HT-29 (cell line): ENCODE measurements at regions not wholly inside any gene's neighbourhood (a gene's known extent, or its start where the extent isn't known, plus 50 kb on each side); places are given as distances from the start of the nearest gene placed in this dataset.

Experiments used
- DNase-seq: peaks from one replicate; pipeline ENCODE4 v3.0.0-alpha.2; 2015; ENCODE audit warnings: low spot score

DNA sequence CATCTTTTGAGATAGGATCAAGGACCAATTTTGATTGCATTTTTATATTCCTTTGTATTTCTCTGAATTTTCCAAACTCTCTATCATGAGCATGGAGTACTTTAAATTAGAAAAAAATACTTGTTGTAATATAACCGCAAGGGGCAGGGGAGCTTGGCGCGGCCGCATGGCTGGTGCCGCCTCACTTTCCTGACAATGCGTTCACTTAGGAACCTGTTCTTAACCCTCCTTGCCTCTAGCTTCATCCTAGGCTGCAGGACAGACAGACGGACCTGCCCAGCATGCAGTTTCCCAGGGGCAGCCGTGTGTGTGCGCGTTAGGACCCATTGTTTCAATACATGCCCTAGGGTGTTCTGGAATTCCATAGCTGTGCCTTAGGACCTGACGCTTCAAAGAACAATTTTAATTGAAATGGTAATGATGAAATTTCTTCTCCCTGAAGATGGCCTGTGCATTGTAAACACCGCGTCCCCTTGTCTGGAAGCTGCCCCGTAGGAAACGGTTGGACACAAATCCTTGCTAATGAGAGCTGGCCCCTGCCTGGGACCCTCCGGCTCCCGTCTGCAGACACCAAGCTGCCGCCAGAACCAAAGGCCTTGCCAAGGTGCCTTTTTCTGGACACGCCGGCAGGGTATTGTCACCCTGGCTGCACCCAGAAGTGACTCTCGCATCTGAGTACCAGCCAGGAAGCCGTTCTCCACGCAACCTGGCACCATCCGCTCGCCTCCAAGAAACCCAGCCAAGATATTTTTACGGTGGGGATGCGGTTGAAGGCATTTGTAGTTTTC lies 466.4 kb downstream of the NPHP4 start:
- DNase-seq, result no peak

DNA sequence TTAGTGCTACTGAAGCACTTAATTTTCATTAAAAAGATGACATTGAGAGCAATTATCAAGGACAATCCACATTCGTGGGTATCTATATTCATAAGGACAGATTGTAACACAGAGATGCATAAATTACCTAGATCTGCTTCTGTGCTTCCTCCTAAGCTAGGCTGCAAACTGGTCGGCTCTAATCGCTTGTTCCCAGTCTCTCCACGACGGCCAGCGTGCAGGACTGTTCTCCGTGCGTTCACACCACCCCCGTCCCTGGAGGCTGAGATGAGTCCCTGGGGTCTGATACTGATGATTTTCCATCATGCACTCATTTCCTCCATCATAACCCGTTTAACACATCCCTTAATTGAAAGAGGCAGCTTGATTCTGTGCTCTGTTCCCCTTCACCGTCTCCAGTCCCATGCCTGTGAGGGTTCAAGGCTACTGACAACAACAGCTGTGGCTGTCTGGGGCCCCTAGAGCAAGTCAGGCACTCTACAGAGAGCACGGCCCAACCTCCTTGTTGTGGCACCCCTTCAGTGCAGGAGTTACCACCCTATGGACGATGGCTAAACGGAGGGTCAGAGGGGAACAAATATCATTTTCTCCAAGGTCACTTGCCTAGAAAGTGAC lies 469.6 kb downstream of the NPHP4 start:
- DNase-seq, result no peak

DNA sequence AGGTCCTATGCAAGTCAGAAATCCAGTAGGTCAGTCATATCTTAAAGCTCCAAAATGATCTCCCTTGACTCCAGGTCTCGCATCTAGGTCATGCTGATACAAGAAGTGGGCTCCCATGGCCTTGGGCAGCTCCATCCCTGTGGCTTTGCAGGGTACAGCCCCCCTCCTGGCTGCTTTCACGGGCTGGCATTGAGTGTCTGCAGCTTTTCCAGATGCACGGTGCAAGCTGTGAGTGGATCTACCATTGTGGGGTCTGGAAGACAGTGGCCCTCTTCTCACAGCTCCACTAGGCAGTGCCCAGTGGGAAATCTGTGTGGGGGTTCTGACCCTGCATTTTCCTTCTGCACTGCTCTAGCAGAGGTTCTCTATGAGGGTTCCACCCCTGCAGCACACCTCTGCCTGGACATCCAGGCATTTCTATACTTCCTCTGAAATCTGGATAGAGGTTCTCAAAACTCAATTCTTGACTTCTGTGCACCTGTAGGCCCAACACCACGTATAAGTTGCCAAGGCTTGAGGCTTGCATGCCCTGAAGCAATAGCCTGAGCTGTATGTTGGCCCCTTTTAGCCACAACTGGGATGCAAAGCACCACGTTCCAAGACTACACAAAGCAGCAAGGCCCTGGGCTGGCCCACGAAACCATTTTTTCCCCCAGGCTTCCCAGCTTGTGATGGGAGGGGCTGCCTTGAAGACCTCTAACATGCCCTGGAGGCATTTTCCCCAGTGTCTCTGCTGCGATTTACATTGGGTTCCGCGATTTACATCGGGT lies 472.7 kb downstream of the NPHP4 start:
- no peak for DNase-seq

DNA sequence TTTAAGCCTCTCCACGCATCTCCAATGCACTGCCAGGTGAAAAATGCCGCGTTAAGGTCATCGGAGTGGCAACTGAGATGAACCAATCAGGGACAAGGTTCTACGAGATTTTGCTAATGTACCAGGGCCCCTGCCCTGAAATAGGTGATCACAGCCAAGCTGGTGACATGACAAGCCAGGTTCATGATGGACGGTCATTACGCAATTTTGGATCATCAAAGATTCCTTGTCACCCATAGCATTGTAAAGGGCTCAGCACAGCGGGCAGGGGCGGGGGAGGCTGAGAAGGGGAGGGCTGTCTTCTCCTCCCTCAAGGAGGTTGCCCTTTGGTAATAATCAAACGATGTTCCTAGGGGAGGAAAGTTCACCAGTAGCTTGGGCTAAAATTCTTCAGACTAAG lies 475.5 kb downstream of the NPHP4 start:
- no peak for DNase-seq

DNA sequence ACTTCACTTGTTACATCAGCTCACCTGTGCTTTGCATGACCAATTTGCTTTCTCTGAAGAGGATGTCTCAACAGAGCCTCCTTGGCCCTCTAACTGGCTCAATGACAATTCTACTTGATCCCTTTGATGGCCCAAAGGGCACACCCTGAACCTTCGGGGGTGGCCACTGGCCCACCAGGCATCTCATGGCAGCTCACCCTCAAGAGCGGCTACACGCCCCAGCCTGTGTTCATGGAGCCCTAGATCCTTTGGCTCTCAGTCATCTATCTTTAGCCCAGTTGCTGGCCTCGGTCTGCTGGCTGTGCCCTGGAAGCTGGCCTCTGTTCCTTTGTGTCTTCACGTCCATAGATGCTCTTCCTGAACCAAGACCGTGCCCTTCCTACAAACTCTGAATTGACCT lies 476.7 kb downstream of the NPHP4 start:
- DNase-seq, result no peak

DNA sequence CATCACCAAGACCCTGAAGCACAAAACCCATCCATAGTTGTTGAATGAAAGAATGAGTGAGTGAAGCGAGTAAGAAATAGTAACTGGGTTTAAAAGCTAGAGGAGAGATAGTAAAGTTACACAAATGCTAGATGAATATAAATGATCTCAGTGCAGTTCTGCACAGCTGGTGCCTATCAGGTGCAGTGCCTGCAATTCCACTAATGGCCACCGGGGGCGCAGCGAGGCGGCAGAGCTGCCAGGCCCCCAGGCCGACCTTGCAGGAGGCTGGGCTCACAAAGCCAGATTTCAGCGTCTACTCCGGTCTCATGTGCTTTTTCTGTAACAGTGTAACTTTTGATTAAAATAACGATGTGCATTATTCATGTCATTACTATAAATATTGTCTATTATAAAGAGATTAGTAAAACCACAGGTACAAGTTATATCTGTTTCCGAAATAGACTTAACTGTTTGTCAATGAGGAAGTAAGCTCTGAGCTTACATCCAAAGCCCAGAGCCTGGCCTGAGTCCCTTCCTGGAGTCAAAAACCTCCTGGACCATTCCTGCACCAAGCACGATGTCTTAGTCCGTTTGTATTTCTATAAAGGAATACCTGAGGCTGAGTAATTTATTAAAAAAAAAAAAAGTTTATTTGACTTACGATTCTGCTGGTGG lies 477.6 kb downstream of the NPHP4 start:
- peak; percentile 68 for DNase-seq

DNA sequence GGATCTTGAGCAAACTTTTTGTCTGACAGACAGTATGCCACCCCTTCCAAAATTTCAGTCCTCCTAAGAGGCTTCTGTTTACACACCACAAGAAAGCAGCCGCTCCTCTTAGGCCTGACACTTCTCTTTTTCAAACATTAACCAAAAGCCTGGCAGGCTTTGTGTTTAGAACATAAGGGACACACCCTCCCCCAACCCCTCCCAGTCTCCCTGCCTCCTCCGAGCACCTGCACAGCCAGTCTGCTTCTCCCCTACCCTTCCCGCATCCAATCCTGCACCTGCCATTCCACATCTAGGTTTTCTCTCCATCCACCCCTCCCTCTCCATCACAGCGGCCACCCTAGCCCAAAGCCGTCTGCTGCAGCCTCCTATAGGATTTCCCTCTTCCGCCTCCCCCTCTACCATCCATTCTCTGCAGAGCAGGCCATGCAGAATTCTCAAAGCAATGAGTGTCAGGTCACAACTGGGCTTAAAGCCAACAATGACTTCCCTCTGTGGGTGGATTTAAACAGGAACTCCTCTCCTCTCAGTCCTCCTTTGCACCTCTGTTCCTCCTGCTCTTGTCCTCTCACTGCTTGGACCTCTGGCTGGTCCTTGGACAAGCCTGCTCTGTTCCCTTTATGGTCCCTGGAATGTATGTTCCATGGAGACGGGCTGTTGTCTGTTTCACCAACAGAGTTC lies 478.2 kb downstream of the NPHP4 start:
- no peak for DNase-seq

DNA sequence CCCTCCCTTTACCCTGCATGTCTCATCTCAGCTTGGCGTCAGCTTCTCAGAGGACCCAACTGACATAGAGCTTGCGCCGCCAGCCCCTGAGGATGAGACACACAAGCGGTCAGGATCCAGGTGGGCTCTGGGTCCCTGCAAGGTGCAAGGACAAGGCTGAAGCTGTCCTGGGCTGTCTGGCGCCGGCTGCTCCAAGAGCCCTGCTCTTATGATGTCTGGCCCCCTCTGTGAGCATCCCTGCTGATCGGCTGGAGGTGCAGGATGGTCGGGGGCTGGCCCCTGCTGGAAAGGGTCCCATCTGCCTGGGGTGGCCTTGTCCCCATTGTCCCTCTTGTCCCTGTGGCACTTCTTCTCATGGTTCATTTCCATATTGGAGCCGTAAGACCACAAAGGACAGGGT lies 479.0 kb downstream of the NPHP4 start:
- DNase-seq, result no peak

DNA sequence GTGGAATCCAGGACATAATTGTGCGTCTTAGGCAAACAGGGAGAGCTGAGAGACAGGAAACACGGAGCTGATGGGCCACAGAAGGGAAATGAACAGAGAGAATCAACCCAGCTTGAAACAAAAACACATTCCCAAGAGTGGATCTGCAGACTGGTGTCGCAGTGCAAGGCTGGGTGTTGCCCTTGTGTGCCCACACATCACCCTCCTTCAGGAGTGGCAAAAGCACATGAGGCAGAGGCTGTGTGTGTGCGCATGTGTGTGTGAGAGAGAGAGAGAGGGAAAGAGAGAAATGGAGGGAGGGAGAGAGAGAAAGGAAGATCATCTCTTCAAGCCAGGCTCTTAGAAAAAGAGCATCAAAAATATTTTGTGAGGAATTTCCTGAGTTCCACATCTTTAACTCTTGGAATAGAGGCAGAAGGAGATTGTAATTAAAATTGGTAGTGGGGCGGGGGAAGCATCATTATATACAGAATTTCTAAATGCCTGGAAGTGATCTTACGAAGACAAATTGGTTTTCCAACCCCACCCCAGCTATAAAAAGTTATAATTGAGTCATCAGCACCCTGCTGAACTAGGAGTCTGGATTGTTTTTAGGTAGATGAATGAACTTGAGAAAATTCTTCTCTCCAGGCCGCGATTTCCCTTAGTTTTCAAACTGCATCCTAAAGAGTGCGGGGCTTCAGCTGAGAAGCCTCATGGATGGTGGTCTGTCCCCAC lies 480.7 kb downstream of the NPHP4 start:
- DNase-seq, result no peak

DNA sequence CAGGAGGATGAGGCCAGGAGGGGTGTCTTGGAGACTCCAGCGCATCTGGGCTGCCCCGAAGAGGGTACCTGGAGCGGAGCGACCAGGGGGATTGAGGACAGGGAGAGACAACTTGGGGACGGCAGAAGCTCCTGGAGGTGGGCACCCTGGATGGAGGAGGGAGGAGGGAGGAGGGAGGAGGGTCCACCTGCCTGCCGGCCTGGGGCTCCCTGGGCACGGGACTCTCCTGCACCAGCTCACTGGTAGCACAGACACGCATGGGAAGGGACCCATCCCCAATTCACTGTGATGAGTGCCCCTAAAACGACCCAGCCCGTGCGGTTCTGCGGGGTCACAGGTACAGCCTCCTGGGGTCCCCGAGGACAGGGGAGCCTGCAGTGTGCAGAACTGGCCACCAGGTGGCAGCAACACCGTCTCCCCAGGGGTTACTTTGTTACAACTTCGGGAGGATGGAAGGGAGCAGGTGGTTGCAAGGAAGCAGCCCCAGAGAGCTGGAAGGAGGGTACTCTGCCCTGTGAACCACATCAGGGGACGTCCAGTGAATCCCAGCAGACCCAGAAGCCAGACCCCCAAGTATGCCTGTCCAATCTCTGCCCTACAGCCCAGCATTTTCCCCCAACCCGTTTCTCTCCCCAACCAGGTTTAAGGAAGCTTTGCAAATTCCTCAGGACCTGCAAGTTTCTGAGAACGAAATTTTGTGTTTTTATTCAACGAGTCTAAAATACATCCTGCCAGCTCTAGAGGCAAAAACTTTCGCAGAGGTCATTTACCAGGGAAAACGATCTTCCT lies 482.4 kb downstream of the NPHP4 start:
- DNase-seq, result peak; percentile 65

DNA sequence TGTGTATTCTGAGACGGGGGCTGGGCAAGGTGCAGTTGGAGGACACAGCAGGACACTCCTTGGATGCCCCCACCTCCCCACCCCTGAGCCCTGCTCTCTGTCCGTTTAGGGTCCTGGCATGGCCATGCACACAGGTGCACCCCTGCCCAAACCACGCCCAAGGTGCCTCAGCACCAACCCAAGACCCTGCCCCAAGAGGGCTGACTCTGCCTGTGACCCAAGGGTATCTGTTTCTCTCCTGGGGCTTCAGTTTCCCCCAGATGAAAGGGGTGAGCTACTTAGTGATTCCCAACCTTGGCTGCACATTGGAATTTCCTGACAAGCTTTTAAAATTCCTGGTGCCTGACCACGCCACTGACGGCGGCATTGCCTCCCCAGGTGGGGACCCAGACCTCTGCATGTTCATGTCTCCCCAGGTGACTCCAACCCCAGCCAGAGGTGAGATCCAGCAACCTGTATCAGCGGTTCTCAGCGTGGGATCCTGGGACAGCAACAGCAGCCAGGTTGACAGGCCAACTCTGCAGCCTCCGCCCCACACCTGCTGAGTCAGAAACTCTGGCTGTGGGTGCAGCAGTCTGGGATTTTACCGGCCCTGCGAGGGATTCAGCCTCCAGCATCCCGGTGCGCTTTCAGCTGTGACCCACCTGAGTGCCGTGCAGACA lies 483.4 kb downstream of the NPHP4 start:
- no peak for DNase-seq

DNA sequence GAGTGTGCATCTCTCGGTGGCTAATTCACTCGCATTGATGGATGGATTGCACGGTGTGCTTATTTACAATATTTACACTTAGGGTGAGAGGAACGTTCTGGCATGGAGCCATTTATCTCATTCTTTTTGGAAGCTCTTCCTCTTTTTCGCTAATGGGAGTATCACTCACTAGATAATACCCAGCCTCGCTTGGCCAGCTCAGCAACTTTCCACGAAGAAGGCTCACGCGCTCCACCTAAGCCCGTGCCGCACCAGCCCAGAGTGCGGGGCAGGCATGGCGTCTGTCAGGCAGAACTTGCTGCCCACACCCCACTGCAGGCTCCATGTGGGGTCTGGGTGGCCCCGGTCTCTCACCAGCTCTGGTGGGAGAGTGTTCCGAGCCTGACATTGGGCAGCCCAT lies 484.9 kb downstream of the NPHP4 start:
- DNase-seq, result no peak

DNA sequence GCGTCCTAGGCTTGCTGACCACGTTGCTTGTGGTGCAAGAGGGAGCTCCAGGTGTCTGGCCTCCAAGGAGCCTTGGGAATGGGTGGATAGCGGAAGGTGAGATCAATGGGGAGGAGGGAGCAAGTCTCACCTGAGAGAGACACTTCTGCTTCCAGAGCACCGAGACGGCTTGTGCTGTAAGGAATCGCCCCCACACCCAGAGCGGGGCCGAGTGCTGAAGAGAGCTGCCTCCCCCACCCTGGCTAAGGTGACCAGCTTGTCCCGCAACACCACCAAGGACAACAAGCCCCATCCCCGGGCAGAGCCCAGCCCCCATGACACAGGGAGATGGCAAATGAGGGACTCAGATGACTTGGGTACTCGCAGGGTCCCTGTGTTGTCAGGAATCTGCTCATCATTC lies 485.6 kb downstream of the NPHP4 start:
- DNase-seq, result no peak

DNA sequence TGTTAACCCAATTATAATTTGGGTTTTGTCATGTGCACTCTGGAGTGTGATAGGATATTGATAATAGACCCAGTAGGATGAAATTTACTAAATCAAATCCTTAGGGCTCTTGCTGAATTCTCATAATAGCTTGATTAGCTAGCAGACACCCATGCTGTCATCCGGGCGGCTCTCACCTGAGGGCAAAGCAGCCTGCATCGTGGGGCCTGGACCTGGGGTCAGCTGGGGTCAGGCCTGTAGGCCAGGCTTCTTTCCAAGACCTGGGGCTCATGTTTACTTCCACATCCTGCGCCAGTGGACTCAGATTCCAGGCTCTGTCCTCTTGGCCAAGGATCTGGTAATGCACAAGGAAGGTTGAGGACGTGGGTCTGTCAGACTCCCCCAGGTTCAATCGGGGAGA lies 486.3 kb downstream of the NPHP4 start:
- no peak for DNase-seq

DNA sequence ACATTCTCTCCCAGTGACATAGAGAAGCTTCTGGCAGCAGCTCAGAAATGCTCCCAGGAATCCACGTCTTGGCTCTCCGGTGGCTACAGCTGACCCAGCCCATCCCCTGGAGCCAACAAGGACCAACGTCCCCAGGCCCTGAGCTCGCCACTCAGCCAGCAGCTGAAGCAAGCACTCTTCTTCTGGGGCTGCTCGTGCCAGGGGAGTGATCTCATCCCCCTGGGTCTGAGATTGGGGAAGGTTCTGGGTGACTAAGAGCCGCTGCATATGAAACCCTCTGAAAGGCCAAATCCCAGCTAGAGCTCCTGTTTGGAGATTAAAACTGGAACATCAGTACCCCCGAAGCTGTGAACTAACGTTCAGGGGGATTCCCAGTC lies 487.9 kb downstream of the NPHP4 start:
- DNase-seq, result no peak

DNA sequence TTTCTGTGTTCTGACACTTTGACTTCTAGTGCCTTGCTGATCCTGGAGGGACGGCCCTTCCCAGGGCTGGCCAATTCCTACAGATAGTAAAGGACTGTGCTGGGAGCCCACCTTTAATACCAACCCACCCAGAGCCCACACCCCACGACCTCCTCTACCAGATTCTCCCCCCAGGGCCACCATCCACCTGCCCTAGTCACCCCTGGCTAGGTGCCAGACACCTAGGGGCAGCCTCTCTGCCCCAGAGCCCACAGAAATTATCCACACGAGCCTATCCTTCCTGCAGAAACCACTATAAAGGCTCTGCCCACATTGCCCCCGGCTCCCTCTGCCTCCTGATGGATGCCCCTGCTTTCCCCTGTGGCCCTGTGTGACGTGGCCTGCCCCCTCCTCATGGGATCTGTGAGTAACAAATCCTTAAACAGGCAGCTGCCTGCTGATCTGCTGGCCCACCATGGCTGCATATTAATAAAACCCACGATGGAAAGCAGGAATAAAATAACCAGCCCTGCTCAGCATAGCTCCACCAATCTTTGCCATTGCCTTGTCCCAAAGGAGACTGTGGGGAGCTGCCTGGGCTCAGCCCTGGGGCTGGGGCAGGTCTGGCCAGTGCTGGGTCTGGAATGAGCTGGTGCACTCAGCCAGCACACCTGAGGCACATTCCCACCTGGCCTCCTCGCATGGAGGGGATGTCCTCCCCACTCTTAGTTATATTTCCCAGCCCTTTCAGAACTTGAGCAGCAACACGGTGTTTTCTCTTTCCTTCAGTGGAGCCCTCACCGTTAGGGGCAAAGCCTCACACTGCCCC lies 488.5 kb downstream of the NPHP4 start:
- DNase-seq, result no peak

DNA sequence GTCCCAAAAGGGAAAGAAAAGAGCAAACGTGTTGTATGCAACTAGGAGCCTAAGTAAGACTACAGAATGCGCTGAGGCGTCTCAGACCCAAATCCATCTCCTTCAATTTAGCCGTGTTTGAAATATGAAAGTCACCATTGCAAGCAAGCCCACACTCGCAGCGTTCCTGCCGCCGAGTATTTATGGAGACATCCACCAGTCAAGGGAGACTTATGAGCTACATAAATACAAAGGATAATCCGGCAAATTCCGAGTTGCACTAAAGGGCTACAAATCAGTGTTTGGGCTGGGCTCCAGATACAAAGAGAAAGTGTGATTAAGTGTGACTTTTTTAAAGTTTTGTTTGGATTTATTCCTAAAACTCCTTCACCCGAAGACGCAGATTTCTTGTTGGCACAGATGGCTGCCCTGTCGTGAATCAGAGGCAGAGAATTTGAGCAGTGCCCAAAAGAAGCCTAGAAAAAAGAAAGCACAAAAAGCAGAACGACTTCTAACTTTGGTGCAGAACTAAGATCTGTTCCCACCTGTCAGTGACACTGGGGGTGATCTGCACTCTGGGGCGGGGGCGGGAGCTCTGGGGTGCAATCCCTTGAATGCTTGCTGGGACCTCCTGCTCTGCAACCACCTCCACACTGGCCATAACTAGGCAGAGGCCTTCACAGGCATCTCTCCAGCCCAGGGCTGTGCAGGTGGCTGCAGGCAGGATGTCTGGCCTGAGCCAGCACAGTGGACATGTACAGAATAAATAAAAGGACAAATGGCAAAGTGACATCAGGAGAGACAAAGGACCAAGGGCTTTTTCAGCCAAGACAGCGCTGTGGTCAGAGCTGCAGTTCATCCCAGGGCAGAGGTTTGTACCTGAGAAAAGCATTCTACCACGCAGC lies 489.7 kb downstream of the NPHP4 start:
- no peak for DNase-seq
